GM12873 (cell line): ENCODE measurements at regions not wholly inside any gene's neighbourhood (a gene's known extent, or its start where the extent isn't known, plus 50 kb on each side); places are given as distances from the start of the nearest gene placed in this dataset.

Experiments
- TF ChIP-seq, protein P1 (sequence below): IDR thresholded peaks from 2 replicates; pipeline ENCODE4 v1.5.1; 2012; ENCODE audit warnings: low read depth, mild to moderate bottlenecking, moderate library complexity, low read length, control low read depth; ENCODE audit not compliant: insufficient read depth; ENCODE audit errors: missing control alignments

DNA sequence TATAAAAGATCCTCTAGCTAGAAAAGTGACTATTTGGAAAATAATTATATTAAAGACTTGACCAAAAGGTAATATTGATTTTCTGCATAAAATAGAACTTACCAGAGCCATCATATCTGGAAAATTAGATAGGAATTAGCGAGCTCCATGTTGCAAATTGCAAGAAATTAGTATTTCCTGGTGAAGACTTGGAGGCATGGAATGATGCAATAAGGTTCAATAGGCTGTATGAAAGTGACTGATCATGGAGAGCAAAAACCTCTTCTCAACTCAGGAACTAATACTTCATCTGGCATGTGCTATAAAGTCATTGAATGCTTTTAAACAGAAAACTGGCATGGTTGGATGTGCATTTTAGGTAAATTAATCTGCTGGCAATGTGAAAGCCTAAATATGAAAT lies 66.3 kb upstream of the UFM1 start:
- TF ChIP-seq, protein P1, sequence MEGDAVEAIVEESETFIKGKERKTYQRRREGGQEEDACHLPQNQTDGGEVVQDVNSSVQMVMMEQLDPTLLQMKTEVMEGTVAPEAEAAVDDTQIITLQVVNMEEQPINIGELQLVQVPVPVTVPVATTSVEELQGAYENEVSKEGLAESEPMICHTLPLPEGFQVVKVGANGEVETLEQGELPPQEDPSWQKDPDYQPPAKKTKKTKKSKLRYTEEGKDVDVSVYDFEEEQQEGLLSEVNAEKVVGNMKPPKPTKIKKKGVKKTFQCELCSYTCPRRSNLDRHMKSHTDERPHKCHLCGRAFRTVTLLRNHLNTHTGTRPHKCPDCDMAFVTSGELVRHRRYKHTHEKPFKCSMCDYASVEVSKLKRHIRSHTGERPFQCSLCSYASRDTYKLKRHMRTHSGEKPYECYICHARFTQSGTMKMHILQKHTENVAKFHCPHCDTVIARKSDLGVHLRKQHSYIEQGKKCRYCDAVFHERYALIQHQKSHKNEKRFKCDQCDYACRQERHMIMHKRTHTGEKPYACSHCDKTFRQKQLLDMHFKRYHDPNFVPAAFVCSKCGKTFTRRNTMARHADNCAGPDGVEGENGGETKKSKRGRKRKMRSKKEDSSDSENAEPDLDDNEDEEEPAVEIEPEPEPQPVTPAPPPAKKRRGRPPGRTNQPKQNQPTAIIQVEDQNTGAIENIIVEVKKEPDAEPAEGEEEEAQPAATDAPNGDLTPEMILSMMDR: no peak

DNA sequence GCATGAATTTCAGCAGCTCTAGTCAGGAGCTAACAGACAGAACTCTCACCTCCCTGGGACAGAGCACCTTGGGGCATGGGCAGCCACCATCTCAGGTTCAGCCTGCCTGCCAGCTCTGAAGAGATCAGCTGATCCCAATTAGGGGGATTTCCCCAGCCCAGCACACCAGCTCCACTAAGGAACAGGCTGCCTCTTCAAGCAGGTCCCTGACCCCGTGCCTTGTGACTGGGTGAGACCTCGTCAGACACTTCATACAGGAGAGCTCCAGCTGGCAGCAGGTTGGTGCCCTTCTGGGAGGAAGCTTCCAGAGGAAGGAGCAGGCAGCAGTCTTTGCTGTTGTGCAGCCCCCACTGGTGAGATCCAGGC lies 84.5 kb upstream of the UFM1 start:
- TF ChIP-seq, protein P1: no peak

GRCh38 chr13:38264363-38265131 lies 85.1 kb upstream of the UFM1 start:
- TF ChIP-seq, protein P1: no peak

DNA sequence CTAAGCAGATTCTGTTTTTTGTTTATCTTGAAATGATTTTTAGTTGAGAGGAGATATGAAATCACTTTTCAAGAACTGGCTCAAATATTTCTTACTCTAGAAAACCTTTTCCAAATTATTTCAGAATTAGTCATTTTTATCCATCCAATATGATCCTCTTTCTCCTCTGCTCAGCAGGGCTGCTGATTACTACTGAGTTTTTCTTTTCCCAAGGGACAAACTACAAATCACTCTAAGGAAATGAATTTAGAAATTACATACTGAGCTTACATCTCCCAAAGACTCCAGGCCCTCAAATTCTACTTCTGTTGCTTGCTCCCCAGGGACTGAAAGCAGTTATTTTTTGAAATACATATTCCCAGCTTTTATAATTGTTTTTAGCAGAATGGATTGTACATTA lies 87.4 kb upstream of the UFM1 start:
- TF ChIP-seq, protein P1: no peak

DNA sequence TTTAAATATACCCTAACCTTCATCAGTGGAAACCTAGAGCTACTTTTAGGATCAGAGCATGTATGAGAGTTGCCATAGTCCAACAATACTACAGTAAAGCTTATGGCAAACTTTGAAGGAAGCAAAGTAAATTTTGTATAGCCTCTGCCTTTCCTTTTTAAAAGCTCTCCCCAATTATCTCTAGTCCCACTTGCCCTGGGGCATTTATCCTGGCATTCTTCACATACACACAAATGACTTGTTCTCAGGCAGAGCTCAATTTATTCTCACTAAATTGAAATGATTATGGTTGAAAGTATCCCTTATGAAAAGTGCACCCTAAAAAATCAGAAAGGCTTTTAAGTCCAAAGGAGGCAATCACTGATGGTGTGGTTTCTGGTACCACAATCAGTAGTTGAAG lies 94.1 kb upstream of the UFM1 start:
- TF ChIP-seq, protein P1: no peak

DNA sequence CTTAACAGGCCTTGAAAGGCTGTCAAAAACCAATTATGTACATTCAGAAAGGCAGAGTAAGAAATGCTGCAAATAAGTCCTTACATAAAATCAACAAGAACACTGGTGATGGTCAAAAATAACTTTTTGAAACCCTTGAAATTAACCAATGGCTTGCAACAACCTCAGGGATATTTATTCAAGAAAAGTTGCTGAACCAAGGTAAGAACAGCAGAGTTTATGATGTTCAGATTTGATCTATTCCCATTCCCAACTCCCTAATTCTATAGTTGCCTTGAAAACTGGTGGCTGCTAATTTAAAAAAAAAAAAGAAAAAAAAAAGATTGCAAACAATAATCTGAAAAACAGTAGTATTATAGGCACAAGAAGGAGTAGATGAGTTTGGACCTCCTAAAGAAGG lies 109.8 kb upstream of the UFM1 start:
- TF ChIP-seq, protein P1: no peak

- TF ChIP-seq, protein P1: no peak
These were observed 121.3 kb upstream of the UFM1 start for GRCh38 chr13:38228322-38228721.
